Muscle layer of colon (tissue), 2 donors: ENCODE measurements at regions not wholly inside any gene's neighbourhood (a gene's known extent, or its start where the extent isn't known, plus 50 kb on each side); places are given as distances from the start of the nearest gene placed in this dataset.

Source experiments
- H3K27ac ChIP-seq: one replicate; pipeline ENCODE4 v1.7.0; 2013; ENCODE audit warnings: low read depth, mild to moderate bottlenecking, low read length, moderate library complexity
- H3K27me3 ChIP-seq, 2 donors: one replicate each; pipeline ENCODE4 v1.7.0; 2013; ENCODE audit warnings: low read length in 2 of 2, mild to moderate bottlenecking in 2 of 2; ENCODE audit not compliant: insufficient read depth in 2 of 2, control insufficient read depth in 1 of 2
- H3K36me3 ChIP-seq: one replicate; pipeline ENCODE4 v1.7.0; 2013; ENCODE audit warnings: mild to moderate bottlenecking, low read length; ENCODE audit not compliant: insufficient read depth
- H3K4me1 ChIP-seq: one replicate; pipeline ENCODE4 v1.7.0; 2013; ENCODE audit warnings: mild to moderate bottlenecking, low read length; ENCODE audit not compliant: insufficient read depth
- H3K4me3 ChIP-seq, 2 donors: one replicate each; pipeline ENCODE4 v1.7.0; 2013; ENCODE audit warnings: low read length in 2 of 2, low read depth in 1 of 2, mild to moderate bottlenecking in 1 of 2, moderate library complexity in 1 of 2
- H3K9ac ChIP-seq: one replicate; pipeline ENCODE4 v1.7.0; 2013; ENCODE audit warnings: low read length
- H3K9me3 ChIP-seq: one replicate; pipeline ENCODE4 v1.7.0; 2013; ENCODE audit warnings: mild to moderate bottlenecking, low read length
- donor health status: abdominal sarcoma.
- donor health status: Adenocarcinoma of cecum.

DNA sequence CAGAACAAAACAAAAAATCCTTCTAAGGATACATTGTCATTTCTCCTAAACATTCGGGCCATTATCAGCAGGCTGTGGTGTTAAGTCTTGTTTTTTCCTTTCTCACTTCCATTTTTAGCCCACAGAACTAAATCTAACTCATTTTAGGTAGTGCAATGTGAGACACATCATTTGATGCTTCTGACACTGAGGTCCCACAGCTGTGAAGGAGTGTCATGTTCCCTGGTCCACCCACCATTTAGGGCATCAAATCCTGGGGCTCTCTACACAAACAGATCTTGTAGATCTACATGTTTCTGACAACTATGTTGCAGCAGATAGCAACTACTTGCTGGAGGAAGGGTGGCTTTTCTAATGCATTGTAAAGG is 232.5 kb upstream of the IGFBP3 start:
- H3K9ac ChIP-seq: no peak overlapping the region
- no peak overlapping the region for H3K27ac ChIP-seq
- no peaks in the 10 kb centered on the region for H3K36me3 ChIP-seq
- H3K4me3 ChIP-seq: no peak overlapping the region
- H3K9me3 ChIP-seq: no peaks in the 10 kb centered on the region
- no peaks in the 10 kb centered on the region for H3K27me3 ChIP-seq
- H3K4me1 ChIP-seq: no peaks in the 10 kb centered on the region

DNA sequence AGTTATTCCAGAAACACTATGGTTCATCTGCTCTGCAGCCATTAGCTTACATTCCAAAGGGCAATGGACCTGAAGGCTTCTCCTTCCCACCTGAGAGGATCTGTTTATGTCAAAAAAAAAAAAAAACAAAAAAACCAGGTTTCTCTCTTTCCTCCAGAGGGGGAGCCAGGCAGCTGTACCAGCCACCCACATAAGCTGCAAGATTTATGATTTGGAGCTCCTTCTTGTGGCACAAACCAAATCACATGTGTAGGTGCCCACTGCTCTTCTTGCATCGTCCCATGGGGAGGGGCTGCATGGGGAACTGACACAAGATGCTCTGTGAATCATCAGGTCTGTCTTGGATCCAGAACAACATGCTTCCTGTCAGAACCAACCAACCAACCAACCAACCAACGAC is 231.6 kb upstream of the IGFBP3 start:
- Histone ChIP-seq H3K27ac (no peak overlapping the region), H3K9ac (no peak overlapping the region), H3K36me3 (no peaks in the 10 kb centered on the region), H3K4me3 (no peak overlapping the region), H3K4me1 (no peaks in the 10 kb centered on the region), H3K9me3 (no peaks in the 10 kb centered on the region), H3K27me3 (no peaks in the 10 kb centered on the region)

DNA sequence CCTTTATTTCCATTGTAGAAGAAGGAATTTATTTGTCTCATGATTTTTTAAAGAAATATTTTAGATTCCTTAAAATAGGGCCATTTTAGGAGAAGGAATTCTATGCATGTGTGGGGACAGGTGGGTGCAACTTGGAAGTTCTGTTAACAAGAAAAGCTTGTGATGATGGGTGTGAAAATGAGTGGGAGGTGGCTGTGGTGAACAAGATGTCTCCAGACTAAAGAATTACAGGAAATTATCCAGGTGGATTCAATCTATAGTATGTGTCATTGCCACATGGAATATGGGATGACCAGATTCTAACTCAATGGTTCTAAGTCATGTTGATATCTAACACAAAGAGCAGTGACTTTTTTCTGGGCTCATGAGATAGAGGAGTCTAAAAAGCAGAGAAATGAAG is 229.6 kb upstream of the IGFBP3 start:
- H3K9ac ChIP-seq: no peak overlapping the region
- no peak overlapping the region for H3K4me3 ChIP-seq
- H3K9me3 ChIP-seq: no peaks in the 10 kb centered on the region
- H3K4me1 ChIP-seq: no peaks in the 10 kb centered on the region
- no peaks in the 10 kb centered on the region for H3K36me3 ChIP-seq
- no peaks in the 10 kb centered on the region for H3K27me3 ChIP-seq
- H3K27ac ChIP-seq: no peak overlapping the region

DNA sequence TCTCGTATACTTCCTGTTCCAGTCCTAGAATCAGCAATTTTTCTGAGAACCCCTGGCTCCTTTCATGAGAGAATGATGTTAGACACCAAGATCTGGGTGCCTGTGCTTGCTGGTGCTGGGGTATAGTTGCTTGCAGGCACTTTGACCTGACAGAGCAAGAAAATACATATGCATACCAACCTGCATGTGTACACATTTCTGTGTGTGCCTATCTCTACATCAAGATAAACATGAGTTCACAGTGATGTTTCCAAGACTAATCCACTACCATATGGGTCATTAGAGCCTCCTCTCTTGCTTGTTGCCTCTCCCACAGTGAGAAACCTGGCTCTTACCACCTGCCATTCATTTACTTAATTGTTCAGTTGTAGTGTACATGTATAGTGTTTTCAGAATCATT is 229.1 kb upstream of the IGFBP3 start:
- Histone ChIP-seq H3K9me3 (no peaks in the 10 kb centered on the region), H3K9ac (no peak overlapping the region), H3K4me1 (no peaks in the 10 kb centered on the region), H3K4me3 (no peak overlapping the region), H3K36me3 (no peaks in the 10 kb centered on the region), H3K27ac (no peak overlapping the region), H3K27me3 (no peaks in the 10 kb centered on the region)

DNA sequence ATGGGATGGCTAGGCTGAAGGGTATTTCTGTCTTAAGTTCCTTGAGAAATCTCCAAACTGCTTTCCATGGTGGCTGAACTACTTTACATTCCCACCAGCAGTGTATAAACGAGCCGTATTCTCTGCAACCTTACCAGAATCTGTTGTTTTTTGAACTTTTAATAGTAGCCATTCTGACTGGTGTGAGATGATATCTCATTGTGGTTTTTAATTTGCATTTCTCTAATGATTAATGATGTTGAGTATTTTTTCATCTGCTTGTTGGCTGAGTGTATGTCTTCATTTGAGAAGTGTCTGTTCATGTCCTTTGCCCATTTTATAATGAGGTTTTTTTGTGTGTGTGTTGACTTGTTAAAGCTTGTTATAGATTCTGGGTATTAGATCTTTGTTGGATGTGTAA is 226.8 kb upstream of the IGFBP3 start:
- Histone ChIP-seq H3K36me3 (no peaks in the 10 kb centered on the region), H3K4me3 (no peak overlapping the region), H3K27ac (no peak overlapping the region), H3K9ac (no peak overlapping the region), H3K9me3 (no peaks in the 10 kb centered on the region), H3K4me1 (no peaks in the 10 kb centered on the region), H3K27me3 (no peaks in the 10 kb centered on the region)

DNA sequence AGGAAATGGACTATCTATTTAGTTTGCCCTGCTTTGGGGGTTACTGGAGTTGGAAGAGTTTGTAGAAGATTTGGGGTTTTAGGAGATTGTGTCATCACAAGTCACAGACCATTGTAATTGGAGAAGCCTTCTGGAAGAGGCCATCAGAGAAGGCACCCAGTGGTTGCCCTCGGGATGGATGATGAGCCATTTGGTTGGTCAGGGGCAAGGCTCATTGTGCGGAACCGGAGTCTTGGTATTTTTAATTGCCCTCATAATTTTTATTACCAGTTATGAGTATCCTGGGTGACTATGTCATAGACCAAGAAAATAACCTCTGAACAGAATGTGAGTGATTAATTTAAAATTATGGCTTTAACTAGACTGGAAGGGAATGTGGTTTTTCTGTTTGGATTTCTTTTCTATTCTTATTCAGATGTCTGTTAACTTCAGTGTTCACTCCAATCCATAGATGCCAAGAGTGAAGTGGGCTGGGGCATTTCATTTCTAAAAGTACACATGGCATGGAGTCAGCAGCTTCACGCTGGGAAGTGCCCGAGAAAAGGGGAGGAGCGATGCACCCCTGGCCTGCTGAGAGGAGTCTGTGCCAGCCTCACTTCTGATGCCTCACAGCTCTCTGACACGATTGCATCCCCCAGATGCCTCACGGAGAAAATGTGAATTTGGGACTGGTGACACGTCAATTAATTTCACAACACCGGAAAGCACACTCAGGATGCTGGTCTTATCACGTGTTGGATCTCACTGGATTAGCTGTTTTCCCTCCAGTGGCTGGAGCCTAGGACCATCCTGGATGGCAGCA is 225.6 kb upstream of the IGFBP3 start:
- Histone ChIP-seq H3K27ac (no peak overlapping the region), H3K4me3 (no peak overlapping the region)

DNA sequence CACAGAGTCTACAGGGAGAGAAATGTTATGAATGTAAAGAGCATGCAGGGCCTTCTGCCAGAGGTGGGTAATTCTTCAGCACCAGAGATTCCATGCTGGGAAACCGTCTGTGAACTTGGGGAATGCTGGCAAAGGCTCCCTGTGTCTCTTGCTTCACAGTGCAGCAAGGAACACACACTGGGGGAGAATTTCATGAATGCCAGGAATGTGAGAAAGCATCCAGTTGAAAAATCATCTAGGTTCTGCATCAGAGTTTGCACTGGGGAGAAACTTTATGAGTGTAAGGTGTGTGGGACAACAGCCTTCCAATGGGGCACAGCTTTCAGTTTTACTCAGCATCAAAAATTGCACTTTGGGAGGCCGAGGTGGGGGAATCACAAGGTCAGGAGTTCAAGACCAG is 224.3 kb upstream of the IGFBP3 start:
- Histone ChIP-seq H3K27ac (no peak overlapping the region), H3K9me3 (no peaks in the 10 kb centered on the region), H3K27me3 (no peaks in the 10 kb centered on the region), H3K4me1 (no peaks in the 10 kb centered on the region), H3K36me3 (no peaks in the 10 kb centered on the region), H3K4me3 (no peak overlapping the region), H3K9ac (no peak overlapping the region)

More for the DNA sequence above, 225.6 kb upstream of the IGFBP3 start:
- no peaks in the 10 kb centered on the region for H3K36me3 ChIP-seq
- H3K4me1 ChIP-seq: no peaks in the 10 kb centered on the region
- no peaks in the 10 kb centered on the region for H3K9me3 ChIP-seq
- no peaks in the 10 kb centered on the region for H3K27me3 ChIP-seq
- H3K9ac ChIP-seq: no peak overlapping the region

DNA sequence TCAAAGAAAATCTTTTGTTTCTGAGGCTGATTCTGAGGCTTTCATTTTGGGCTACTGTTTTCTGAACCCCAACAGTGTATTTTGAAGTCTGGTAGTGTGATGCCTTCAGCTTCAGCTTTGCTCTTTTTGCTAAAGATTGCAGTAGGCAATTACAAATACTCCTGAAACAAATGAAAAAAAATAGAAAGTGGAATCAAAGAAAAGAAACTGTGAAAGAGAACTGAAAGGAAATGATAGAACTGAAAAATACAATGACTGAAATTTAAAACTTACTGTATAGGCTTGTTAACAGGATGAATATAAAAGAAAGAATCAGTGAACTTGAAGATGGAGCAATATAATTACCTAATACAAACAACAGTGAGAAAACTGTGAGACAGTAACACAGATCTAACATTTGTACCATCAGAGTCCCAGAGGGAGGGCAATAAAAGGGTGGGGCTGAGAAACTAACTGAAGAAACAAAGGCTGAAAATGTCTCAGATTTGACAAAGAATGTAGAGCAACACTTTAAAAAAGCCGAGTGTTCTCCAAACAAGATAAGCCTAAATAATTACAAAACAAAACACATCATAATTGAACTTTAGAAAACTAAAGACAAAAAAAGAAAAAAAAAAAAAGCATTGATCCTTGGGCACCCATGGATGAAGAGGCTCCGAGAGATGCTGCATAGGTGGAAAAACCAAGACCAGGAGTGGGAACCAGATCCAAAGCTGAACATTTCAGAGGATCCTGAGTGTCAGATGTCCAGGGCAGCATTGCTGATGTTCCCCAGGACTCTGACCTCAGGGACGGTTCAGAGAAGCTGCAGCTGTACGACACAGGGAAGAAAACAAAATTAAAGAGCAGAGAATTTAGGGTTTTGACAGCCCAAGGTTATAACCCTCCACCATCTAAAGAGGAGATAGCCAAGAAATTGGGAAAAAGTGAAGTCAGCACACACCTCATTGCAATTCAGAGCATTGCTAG is 223.2 kb upstream of the IGFBP3 start:
- no peaks in the 10 kb centered on the region for H3K4me1 ChIP-seq
- H3K9ac ChIP-seq: no peak overlapping the region
- H3K9me3 ChIP-seq: no peaks in the 10 kb centered on the region
- no peak overlapping the region for H3K4me3 ChIP-seq
- no peaks in the 10 kb centered on the region for H3K27me3 ChIP-seq
- H3K27ac ChIP-seq: no peak overlapping the region
- H3K36me3 ChIP-seq: no peaks in the 10 kb centered on the region

DNA sequence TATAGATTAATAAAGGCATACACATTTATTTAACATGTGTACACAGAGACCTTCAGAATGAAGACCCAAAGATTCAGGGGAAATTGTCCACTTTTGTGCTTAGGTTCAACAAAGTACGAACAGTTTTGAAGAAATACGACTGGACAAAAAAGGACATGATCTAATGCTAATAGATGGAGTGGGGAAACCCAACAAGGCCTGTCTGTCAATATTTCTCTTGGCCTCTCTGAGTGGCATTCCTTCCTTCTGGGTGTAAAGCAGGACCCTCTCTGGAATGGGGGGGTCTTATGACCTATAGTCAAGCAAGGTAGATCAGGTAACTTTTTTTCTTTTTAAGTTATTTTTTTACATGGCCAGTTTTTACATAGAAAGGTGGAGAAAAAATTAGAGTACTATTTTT is 222.3 kb upstream of the IGFBP3 start:
- no peak overlapping the region for H3K27ac ChIP-seq
- no peak overlapping the region for H3K9ac ChIP-seq
- H3K4me1 ChIP-seq: no peaks in the 10 kb centered on the region
- H3K9me3 ChIP-seq: no peaks in the 10 kb centered on the region
- no peak overlapping the region for H3K4me3 ChIP-seq
- no peaks in the 10 kb centered on the region for H3K27me3 ChIP-seq
- no peaks in the 10 kb centered on the region for H3K36me3 ChIP-seq

DNA sequence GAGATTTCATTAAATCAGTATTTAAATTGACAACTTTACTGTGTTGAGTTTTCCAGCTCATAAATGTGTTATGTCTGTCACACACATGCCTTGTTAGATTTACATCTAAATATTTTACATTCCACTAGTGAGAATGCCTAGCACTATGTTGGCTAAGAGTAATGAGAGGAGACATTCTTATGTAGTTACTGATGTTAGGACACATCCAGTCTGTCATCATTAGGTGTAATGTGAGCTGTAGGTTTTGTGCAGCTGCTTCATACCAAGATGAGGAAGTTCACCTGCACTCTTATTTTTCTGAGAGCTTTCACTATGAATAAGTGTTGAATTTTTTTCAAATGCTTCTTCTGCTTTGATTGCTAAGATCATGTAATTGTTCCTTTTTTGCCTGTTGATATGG is 218.0 kb upstream of the IGFBP3 start:
- Histone ChIP-seq H3K36me3 (no peaks in the 10 kb centered on the region), H3K9ac (no peak overlapping the region), H3K4me1 (no peaks in the 10 kb centered on the region), H3K4me3 (no peak overlapping the region), H3K27ac (no peak overlapping the region), H3K27me3 (no peaks in the 10 kb centered on the region), H3K9me3 (no peaks in the 10 kb centered on the region)

DNA sequence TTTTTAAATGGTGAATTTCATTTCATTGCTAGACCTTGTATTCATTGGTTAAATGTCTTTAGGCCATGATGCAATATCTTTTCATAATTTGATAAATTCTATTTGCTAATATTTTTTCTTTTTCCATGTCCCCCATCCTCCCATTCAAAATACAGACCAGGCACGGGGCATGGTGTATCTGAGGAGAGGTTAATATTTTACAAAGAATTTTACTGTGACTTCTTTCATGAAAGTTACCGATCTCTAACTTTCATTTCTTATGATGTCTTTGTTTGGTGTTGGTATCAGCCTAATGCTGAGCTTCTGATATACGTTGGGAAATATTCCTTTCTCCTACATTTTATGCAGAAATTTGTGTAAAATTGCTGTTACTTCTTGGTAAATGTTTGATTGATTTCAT is 216.7 kb upstream of the IGFBP3 start:
- Histone ChIP-seq H3K4me3 (no peak overlapping the region), H3K27me3 (no peaks in the 10 kb centered on the region), H3K9ac (no peak overlapping the region), H3K36me3 (no peaks in the 10 kb centered on the region), H3K9me3 (no peaks in the 10 kb centered on the region), H3K4me1 (no peaks in the 10 kb centered on the region), H3K27ac (no peak overlapping the region)
